GM23338 (cell line): ENCODE measurements at regions not wholly inside any gene's neighbourhood (a gene's known extent, or its start where the extent isn't known, plus 50 kb on each side); places are given as distances from the start of the nearest gene placed in this dataset.

Source experiments
- ATAC-seq: fragments of 200-7000 bp; cut with Tn5 transposase; 3 replicates; pipeline ENCODE4 v1.9.1; 2020
- DNase-seq: peaks from one replicate; pipeline ENCODE4 v3.0.0-alpha.2; 2015; ENCODE audit warnings: low spot score
- H2AFZ ChIP-seq: fragments of 200-600 bp; sonication (generic); 2 replicates; pipeline ENCODE4 v1.8.0; 2016; ENCODE audit warnings: antibody characterized with exemption, mild to moderate bottlenecking, moderate library complexity
- H3F3A ChIP-seq: fragments of 200-600 bp; sonication (generic); replicated peaks from 2 replicates; pipeline ENCODE4 v1.8.0; 2017; ENCODE audit warnings: antibody characterized with exemption, mixed run types, low read depth
- H3K27ac ChIP-seq: fragments of 200-600 bp; sonication (generic); 2 replicates; pipeline ENCODE4 v1.6.1; 2016; ENCODE audit warnings: low read depth
- H3K27me3 ChIP-seq: fragments of 200-600 bp; sonication (generic); 2 replicates; pipeline ENCODE4 v1.8.0; 2016; ENCODE audit warnings: mild to moderate bottlenecking, mixed run types, moderate library complexity; ENCODE audit not compliant: insufficient read depth
- H3K36me3 ChIP-seq: fragments of 200-600 bp; sonication (generic); 2 replicates; pipeline ENCODE4 v1.8.0; 2016; ENCODE audit warnings: mild to moderate bottlenecking; ENCODE audit not compliant: insufficient read depth
- H3K4me1 ChIP-seq: fragments of 200-600 bp; sonication (generic); 2 replicates; pipeline ENCODE4 v1.8.0; 2016; ENCODE audit warnings: mild to moderate bottlenecking, moderate library complexity; ENCODE audit not compliant: insufficient read depth
- H3K4me2 ChIP-seq: fragments of 200-600 bp; sonication (generic); 2 replicates; pipeline ENCODE4 v1.7.1; 2017; ENCODE audit warnings: mixed run types
- H3K4me3 ChIP-seq: fragments of 200-600 bp; sonication (generic); 2 replicates; pipeline ENCODE4 v1.6.1; 2016; ENCODE audit warnings: mixed run types
- H3K79me2 ChIP-seq: fragments of 200-600 bp; sonication (generic); replicated peaks from 2 replicates; pipeline ENCODE4 v1.8.0; 2017; ENCODE audit warnings: mild to moderate bottlenecking; ENCODE audit not compliant: insufficient read depth
- H3K9me2 ChIP-seq: fragments of 200-600 bp; sonication (generic); 2 replicates; pipeline ENCODE4 v1.8.0; 2017; ENCODE audit not compliant: insufficient read depth
- H4K20me1 ChIP-seq: fragments of 200-600 bp; sonication (generic); replicated peaks from 2 replicates; pipeline ENCODE4 v1.8.0; 2017; ENCODE audit warnings: mild to moderate bottlenecking; ENCODE audit not compliant: insufficient read depth
- H3K27ac Mint-ChIP-seq: 2 replicates; pipeline ENCODE4 v1.8.0; 2020; ENCODE audit warnings: inconsistent platforms, mild to moderate bottlenecking, moderate library complexity, mixed read lengths
- H3K27me3 Mint-ChIP-seq: 3 replicates; pipeline ENCODE4 v1.8.0; 2022; ENCODE audit warnings: low read depth, mild to moderate bottlenecking, moderate library complexity, mixed read lengths, inconsistent platforms; ENCODE audit not compliant: insufficient read depth, poor library complexity
- H3K36me3 Mint-ChIP-seq: 3 replicates; pipeline ENCODE4 v1.8.0; 2021; ENCODE audit warnings: low read depth, mild to moderate bottlenecking, inconsistent platforms, moderate library complexity, mixed read lengths
- H3K4me1 Mint-ChIP-seq: 3 replicates; pipeline ENCODE4 v1.8.0; 2020; ENCODE audit warnings: mild to moderate bottlenecking, inconsistent platforms, mixed read lengths
- H3K4me3 Mint-ChIP-seq: 3 replicates; pipeline ENCODE4 v1.8.0; 2021; ENCODE audit warnings: moderate library complexity, mild to moderate bottlenecking, inconsistent platforms, mixed read lengths
- H3K9me3 Mint-ChIP-seq: 3 replicates; pipeline ENCODE4 v1.8.0; 2020; ENCODE audit warnings: moderate library complexity, mild to moderate bottlenecking, inconsistent platforms, mixed read lengths
- EZH2 ChIP-seq: fragments of 200-600 bp; sonication (generic); IDR thresholded peaks from one replicate; pipeline ENCODE4 v1.8.0; 2017; ENCODE audit warnings: antibody characterized with exemption, mild to moderate bottlenecking, low read depth; ENCODE audit not compliant: unreplicated experiment
- EZH2phosphoT487 ChIP-seq: fragments of 200-600 bp; sonication (generic); IDR thresholded peaks from one replicate; pipeline ENCODE4 v1.8.1; 2018; ENCODE audit warnings: antibody characterized with exemption; ENCODE audit not compliant: unreplicated experiment
- POLR2AphosphoS5 ChIP-seq: IDR thresholded peaks from 2 replicates; pipeline ENCODE4 v1.6.1; 2016; ENCODE audit warnings: antibody characterized with exemption, low read depth
- ZNF114 ChIP-seq: fragments of 250-450 bp; sonication (Bioruptor Pico); IDR thresholded peaks from 2 replicates; pipeline ENCODE4 v1.5.0; 2020; ENCODE audit warnings: mild to moderate bottlenecking, moderate library complexity
- ZNF331 ChIP-seq: fragments of 250-450 bp; sonication (Bioruptor Pico); IDR thresholded peaks from 2 replicates; pipeline ENCODE4 v1.5.0; 2020; ENCODE audit warnings: low read depth, mild to moderate bottlenecking, moderate library complexity
- TF ChIP-seq, protein P1 (sequence below): fragments of 250-450 bp; sonication (Bioruptor Pico); IDR thresholded peaks from 2 replicates; pipeline ENCODE4 v1.5.0; 2020; ENCODE audit warnings: mild to moderate bottlenecking, moderate library complexity
- TF ChIP-seq, protein P2 (sequence below), 2 experiments: fragments of 200-600 bp in 1 of 2; sonication (generic) in 1 of 2; conservative IDR thresholded peaks; 2 replicates each; pipeline versions ENCODE4 v1.5.1 to v1.6.1; 2016 to 2017; ENCODE audit warnings: antibody characterized with exemption in 2 of 2, low read depth in 2 of 2, mild to moderate bottlenecking in 2 of 2, moderate library complexity in 1 of 2

DNA sequence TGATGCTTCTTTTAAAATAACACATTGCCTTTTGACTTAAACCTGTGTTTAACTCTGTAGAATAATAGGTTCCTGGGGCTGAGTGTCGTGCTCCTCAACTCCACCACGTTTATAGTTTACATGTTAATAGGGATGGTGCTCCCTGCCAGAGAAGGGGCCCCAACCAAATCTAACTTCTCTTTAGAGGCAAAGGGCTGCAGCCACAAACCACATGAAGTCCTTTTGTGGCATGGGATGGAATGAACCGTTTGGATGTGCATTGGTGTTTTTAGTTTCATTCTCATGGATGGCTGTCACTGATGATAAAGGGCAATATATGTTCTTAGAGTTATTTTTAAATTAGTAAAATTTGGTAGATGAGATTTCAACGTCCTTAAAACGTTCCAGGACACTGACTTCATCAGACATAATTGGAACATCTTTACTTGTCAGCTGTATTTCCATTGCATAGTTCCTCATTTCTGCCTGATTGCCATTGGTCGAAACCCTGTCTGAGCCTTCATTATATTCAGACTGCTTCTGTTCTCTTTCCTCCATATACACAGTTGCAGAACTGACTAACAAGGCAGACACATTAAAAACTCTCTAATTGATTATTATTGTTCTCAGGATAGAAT lies 60.4 kb upstream of the HPF1 start (continued):
- TF ChIP-seq, protein P1, sequence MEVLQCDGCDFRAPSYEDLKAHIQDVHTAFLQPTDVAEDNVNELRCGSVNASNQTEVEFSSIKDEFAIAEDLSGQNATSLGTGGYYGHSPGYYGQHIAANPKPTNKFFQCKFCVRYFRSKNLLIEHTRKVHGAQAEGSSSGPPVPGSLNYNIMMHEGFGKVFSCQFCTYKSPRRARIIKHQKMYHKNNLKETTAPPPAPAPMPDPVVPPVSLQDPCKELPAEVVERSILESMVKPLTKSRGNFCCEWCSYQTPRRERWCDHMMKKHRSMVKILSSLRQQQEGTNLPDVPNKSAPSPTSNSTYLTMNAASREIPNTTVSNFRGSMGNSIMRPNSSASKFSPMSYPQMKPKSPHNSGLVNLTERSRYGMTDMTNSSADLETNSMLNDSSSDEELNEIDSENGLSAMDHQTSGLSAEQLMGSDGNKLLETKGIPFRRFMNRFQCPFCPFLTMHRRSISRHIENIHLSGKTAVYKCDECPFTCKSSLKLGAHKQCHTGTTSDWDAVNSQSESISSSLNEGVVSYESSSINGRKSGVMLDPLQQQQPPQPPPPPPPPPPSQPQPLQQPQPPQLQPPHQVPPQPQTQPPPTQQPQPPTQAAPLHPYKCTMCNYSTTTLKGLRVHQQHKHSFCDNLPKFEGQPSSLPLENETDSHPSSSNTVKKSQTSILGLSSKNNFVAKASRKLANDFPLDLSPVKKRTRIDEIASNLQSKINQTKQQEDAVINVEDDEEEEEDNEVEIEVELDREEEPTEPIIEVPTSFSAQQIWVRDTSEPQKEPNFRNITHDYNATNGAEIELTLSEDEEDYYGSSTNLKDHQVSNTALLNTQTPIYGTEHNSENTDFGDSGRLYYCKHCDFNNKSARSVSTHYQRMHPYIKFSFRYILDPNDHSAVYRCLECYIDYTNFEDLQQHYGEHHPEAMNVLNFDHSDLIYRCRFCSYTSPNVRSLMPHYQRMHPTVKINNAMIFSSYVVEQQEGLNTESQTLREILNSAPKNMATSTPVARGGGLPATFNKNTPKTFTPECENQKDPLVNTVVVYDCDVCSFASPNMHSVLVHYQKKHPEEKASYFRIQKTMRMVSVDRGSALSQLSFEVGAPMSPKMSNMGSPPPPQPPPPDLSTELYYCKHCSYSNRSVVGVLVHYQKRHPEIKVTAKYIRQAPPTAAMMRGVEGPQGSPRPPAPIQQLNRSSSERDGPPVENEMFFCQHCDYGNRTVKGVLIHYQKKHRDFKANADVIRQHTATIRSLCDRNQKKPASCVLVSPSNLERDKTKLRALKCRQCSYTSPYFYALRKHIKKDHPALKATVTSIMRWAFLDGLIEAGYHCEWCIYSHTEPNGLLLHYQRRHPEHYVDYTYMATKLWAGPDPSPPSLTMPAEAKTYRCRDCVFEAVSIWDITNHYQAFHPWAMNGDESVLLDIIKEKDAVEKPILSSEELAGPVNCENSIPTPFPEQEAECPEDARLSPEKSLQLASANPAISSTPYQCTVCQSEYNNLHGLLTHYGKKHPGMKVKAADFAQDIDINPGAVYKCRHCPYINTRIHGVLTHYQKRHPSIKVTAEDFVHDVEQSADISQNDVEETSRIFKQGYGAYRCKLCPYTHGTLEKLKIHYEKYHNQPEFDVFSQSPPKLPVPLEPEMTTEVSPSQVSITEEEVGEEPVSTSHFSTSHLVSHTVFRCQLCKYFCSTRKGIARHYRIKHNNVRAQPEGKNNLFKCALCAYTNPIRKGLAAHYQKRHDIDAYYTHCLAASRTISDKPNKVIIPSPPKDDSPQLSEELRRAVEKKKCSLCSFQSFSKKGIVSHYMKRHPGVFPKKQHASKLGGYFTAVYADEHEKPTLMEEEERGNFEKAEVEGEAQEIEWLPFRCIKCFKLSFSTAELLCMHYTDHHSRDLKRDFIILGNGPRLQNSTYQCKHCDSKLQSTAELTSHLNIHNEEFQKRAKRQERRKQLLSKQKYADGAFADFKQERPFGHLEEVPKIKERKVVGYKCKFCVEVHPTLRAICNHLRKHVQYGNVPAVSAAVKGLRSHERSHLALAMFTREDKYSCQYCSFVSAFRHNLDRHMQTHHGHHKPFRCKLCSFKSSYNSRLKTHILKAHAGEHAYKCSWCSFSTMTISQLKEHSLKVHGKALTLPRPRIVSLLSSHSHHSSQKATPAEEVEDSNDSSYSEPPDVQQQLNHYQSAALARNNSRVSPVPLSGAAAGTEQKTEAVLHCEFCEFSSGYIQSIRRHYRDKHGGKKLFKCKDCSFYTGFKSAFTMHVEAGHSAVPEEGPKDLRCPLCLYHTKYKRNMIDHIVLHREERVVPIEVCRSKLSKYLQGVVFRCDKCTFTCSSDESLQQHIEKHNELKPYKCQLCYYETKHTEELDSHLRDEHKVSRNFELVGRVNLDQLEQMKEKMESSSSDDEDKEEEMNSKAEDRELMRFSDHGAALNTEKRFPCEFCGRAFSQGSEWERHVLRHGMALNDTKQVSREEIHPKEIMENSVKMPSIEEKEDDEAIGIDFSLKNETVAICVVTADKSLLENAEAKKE (CRISPR knock-in tag) = no peak
- TF ChIP-seq EZH2phosphoT487 (no peak), ZNF331 (CRISPR knock-in tag) (no peak), ZNF114 (no peak), EZH2 (no peak), POLR2AphosphoS5 (no peak)
- TF ChIP-seq, protein P2, sequence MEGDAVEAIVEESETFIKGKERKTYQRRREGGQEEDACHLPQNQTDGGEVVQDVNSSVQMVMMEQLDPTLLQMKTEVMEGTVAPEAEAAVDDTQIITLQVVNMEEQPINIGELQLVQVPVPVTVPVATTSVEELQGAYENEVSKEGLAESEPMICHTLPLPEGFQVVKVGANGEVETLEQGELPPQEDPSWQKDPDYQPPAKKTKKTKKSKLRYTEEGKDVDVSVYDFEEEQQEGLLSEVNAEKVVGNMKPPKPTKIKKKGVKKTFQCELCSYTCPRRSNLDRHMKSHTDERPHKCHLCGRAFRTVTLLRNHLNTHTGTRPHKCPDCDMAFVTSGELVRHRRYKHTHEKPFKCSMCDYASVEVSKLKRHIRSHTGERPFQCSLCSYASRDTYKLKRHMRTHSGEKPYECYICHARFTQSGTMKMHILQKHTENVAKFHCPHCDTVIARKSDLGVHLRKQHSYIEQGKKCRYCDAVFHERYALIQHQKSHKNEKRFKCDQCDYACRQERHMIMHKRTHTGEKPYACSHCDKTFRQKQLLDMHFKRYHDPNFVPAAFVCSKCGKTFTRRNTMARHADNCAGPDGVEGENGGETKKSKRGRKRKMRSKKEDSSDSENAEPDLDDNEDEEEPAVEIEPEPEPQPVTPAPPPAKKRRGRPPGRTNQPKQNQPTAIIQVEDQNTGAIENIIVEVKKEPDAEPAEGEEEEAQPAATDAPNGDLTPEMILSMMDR (conservative IDR thresholded peaks at IDR 0.05; ENCODE audit: low read depth in 2 of 2) = no peak

DNA sequence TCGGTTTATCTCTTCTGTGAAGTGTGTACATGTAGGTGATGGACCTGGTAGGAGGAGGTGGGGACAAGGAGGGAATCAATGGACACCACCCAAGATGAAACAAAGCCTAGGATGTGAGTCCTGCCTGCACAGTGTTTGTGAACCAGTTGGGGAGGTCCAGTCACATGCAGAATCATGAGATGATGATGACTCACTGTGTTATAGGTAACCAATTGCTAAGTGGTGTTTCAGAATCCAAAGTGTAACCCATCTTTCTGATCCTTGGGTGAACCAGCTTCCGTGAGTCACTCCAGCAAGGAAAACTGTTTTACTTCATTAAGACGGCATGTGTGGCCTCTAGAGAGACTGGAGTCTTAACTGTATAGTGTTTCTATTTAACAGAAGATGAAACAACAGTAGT lies 57.9 kb upstream of the HPF1 start:
- H3K4me2 ChIP-seq = no peak overlapping the region
- H3K27me3 ChIP-seq = no peaks in the 10 kb centered on the region
- no peak for TF ChIP-seq ZNF331 (CRISPR knock-in tag)
- Mint-ChIP-seq H3K4me1 (peaks cover 3% of the 10 kb centered on the region; the same call in 2 of the 3 replicates), H3K36me3 (no peaks in the 10 kb centered on the region), H3K9me3 (no peaks in the 10 kb centered on the region), H3K27me3 (peaks cover 2% of the 10 kb centered on the region), H3K4me3 (no peak overlapping the region), H3K27ac (no peak overlapping the region)
- H3K9me2 ChIP-seq = no peaks in the 10 kb centered on the region; the same call in 1 of the 2 replicates
- H3K36me3 ChIP-seq = no peaks in the 10 kb centered on the region
- H4K20me1 ChIP-seq = no peaks in the 10 kb centered on the region
- H3K27ac ChIP-seq = no peak overlapping the region
- no peaks in the 10 kb centered on the region for H3K79me2 ChIP-seq
- H3K4me1 ChIP-seq = no peaks in the 10 kb centered on the region; the same call in 1 of the 2 replicates
- ATAC-seq (no peak), DNase-seq (no peak)
- no peak overlapping the region for H3K4me3 ChIP-seq
- no peak overlapping the region for H2AFZ ChIP-seq
- no peaks in the 10 kb centered on the region for H3F3A ChIP-seq
